GM10248 (cell line): ENCODE measurements at regions not wholly inside any gene's neighbourhood (a gene's known extent, or its start where the extent isn't known, plus 50 kb on each side); places are given as distances from the start of the nearest gene placed in this dataset.

Source experiments
- CTCF ChIA-PET: fragments of 300-600 bp; sonication (Branson Sonifier 250); formaldehyde crosslinking; extraction: SDS; loops from one replicate; lab custom pipeline; 2021; ENCODE audit warnings: antibody characterized with exemption; lab: Yijun Ruan, JAX
- POLR2A ChIA-PET: fragments of 350-650 bp; sonication (Branson Sonifier 250); formaldehyde crosslinking; extraction: SDS; loops from one replicate; lab custom pipeline; 2020; ENCODE audit warnings: antibody characterized with exemption; lab: Yijun Ruan, JAX
- DNase-seq: peaks from one replicate; pipeline ENCODE4 v3.0.0; 2012; ENCODE audit errors: extremely low spot score
- TF ChIP-seq, protein P1 (sequence below): IDR thresholded peaks from 2 replicates; pipeline ENCODE4 v1.5.1; 2012; ENCODE audit warnings: mild to moderate bottlenecking, low read depth; ENCODE audit errors: extremely low read depth, missing control alignments, control extremely low read depth

DNA sequence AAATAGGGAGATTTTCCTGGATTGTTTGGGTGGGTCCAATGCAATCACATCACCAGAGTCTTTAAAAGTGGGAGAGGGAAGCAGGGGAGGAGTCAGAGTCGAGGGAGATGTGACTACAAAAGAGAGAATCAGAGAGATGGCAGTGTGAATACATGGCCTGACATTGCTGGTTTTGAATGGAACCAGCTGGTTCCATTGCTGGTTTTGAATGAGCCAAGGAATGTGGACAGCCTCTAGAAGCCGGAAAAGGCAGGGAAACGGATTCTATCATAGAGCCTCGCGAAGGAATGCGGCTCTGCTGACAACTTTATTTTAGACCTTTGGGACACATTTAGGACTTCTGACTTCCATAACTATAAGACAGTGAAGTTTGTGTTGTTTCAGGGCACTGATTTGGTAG lies 627.0 kb upstream of the HTR2C start:
- DNase-seq: no peak
- CTCF ChIA-PET: no interaction called here
- POLR2A ChIA-PET: no interaction called here
- TF ChIP-seq, protein P1, sequence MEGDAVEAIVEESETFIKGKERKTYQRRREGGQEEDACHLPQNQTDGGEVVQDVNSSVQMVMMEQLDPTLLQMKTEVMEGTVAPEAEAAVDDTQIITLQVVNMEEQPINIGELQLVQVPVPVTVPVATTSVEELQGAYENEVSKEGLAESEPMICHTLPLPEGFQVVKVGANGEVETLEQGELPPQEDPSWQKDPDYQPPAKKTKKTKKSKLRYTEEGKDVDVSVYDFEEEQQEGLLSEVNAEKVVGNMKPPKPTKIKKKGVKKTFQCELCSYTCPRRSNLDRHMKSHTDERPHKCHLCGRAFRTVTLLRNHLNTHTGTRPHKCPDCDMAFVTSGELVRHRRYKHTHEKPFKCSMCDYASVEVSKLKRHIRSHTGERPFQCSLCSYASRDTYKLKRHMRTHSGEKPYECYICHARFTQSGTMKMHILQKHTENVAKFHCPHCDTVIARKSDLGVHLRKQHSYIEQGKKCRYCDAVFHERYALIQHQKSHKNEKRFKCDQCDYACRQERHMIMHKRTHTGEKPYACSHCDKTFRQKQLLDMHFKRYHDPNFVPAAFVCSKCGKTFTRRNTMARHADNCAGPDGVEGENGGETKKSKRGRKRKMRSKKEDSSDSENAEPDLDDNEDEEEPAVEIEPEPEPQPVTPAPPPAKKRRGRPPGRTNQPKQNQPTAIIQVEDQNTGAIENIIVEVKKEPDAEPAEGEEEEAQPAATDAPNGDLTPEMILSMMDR: no peak

DNA sequence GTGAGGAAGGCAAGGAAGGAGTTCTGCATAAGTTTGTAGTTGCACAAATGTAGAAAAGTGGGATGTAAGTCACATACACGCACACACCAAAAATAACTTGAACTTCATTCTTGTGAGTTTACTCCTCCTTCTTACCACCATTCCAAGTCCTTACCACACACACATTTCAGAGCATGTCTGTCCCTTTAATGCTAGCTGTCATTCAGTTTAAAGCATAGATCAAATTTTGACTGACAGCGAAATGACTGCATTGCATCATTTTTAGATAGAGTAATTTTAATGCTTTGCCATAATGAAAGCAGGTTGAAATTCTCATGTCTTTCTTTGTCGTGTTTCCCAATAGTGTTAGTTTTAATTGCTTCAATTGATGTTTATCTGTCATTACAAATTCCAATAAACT lies 629.6 kb upstream of the HTR2C start:
- POLR2A ChIA-PET: no interaction called here

DNA sequence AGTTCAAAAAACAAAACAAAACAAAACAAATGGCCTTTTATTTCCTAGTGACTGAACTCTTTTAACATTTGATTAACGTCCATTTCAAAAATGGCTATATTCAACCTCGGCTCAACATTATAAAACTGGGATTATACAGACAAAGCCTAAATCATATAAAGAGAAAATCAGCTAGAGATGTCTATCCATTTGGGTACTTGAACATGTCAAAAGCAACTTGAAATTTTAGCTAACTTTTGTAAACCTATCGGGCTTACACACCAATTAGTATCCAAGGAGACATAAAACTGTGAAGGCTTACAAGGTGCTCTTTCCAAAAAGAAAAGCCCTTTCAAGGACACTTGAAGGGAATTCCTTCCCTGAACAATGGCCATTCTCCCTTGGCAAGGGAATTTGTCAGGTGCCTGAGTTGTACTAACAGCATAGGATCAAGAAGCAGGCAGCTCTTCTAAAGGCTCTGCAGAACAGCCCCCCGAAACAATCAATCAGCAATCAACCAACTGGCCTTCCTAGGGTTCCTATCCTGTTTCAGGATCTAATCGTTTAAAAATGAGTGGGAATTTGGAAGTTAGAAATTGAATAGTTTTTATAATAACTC lies 633.7 kb upstream of the HTR2C start:
- ChIA-PET POLR2A (no interaction called here), CTCF (no interaction called here)
- TF ChIP-seq, protein P1: no peak
- DNase-seq: no peak

More for the DNA sequence above, 629.6 kb upstream of the HTR2C start:
- CTCF ChIA-PET: no interaction called here
- no peak for DNase-seq
- TF ChIP-seq, protein P1: no peak

DNA sequence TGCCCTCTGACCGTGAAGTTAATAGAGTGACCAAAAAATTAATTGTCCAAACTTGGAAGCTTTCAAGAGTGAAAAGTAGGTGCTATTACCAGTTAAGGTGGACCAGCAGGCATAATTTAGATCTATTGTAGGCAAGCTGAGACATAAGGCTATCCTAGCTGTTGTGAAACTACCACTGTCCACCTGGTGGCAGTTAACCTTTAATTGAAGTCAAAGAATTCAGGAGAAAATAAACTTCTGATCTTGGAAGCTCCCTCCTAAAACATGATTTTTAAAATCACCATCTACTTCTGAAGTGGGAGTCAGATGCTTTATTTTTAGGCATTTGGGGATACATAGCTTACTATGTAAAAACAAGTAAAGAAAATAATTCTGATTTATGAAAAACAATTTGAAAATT lies 636.3 kb upstream of the HTR2C start:
- TF ChIP-seq, protein P1: no peak
- POLR2A ChIA-PET: no interaction called here
- CTCF ChIA-PET: no interaction called here
- DNase-seq: no peak

DNA sequence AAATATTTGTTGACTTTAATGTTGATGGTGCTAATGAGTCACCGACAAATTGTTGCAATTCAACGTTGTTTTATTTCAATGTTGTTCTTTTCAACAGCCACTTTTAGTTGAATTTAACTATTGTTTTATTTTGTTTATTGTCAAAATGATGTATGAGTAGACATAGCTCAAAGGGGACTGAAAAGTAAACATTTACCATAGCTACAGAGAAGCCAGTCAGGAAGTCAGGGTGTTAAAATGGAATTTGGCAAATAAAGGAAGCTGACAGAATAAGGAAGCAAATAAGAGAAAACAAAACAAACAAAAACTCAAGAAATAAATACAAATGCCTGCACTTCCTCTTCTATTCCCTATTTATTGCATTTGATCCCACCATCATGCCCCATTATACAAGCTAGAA lies 648.4 kb upstream of the HTR2C start:
- no peak for DNase-seq
- TF ChIP-seq, protein P1: no peak
- ChIA-PET POLR2A (no interaction called here), CTCF (no interaction called here)

DNA sequence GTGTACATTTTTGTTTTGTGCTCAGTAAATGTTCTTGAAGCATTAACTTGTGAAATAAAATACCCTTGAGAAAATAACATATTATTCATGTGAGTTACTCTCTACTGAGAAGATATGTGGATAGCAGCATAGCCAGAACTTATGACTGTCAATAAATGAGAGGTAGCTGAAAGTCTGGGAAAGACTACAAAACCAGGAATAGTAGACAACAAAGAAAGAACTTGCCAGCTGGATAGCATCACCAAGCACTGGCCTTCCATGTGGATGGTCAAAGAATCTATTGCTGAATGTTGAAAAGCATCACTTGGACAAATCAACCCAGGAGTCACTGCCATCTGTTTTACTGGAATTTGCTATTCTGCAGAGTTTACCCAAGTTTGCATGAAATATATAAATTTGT lies 650.0 kb upstream of the HTR2C start:
- ChIA-PET POLR2A (no interaction called here), CTCF (no interaction called here)
- no peak for DNase-seq
- TF ChIP-seq, protein P1: no peak
